ENCODE measurements at regions not wholly inside any gene's neighbourhood (a gene's known extent, or its start where the extent isn't known, plus 50 kb on each side); places are given as distances from the start of the nearest gene placed in this dataset.
"Not testable (repeated sequence)": the region's sequence is repeated elsewhere in the genome, so short reads cannot be mapped to it uniquely, and the experiment has no call there.

GRCh38 chr9:97153967-97154366 lies 115.0 kb upstream of the CTSV start:
- Histone ChIP-seq H3K4me3 (no peak overlapping the region), H3K4me1 (no peaks in the 10 kb centered on the region), H3K27me3 (no peaks in the 10 kb centered on the region), H3K9me3 (no peaks in the 10 kb centered on the region), H3K36me3 (no peaks in the 10 kb centered on the region), H3K27ac (no peak overlapping the region)
- intact Hi-C loops (cut with DNase I; ENCODE audit: low total_unique reads) = no loop called here
- no peak for TF ChIP-seq CTCF (IDR thresholded peaks at IDR 0.05)
- DNase-seq = no peak

- H3K9me3 ChIP-seq; intact Hi-C loops (cut with DNase I; ENCODE audit: low total_unique reads); DNase-seq; H3K4me1 ChIP-seq; H3K27ac ChIP-seq; H3K27me3 ChIP-seq; H3K36me3 ChIP-seq; H3K4me3 ChIP-seq: not testable (repeated sequence)
Measured at GRCh38 chr9:97153160-97153559, 114.2 kb upstream of the CTSV start.

GRCh38 chr9:97150471-97150870 lies 111.5 kb upstream of the CTSV start:
- DNase-seq; H3K27me3 ChIP-seq; H3K27ac ChIP-seq; H3K36me3 ChIP-seq; H3K4me1 ChIP-seq; H3K4me3 ChIP-seq; intact Hi-C loops (cut with DNase I; ENCODE audit: low total_unique reads); H3K9me3 ChIP-seq: not testable (repeated sequence)

- DNase-seq; H3K36me3 ChIP-seq; H3K4me1 ChIP-seq; intact Hi-C loops (cut with DNase I; ENCODE audit: low total_unique reads); H3K4me3 ChIP-seq; H3K9me3 ChIP-seq; H3K27me3 ChIP-seq; H3K27ac ChIP-seq: not testable (repeated sequence)
Measured at GRCh38 chr9:97148428-97148827, 109.5 kb upstream of the CTSV start.

- H3K36me3 ChIP-seq; H3K27ac ChIP-seq; DNase-seq; H3K4me1 ChIP-seq; H3K27me3 ChIP-seq; intact Hi-C loops (cut with DNase I; ENCODE audit: low total_unique reads); H3K9me3 ChIP-seq; H3K4me3 ChIP-seq: not testable (repeated sequence)
Measured at GRCh38 chr9:97145680-97146079, 106.7 kb upstream of the CTSV start.

GRCh38 chr9:97140566-97140965 lies 101.6 kb upstream of the CTSV start:
- no peaks in the 10 kb centered on the region for H3K4me1 ChIP-seq
- no peaks in the 10 kb centered on the region for H3K36me3 ChIP-seq
- H3K27ac ChIP-seq = no peak overlapping the region
- no peaks in the 10 kb centered on the region for H3K9me3 ChIP-seq
- no peak overlapping the region for H3K4me3 ChIP-seq
- TF ChIP-seq CTCF (IDR thresholded peaks at IDR 0.05) = no peak
- H3K27me3 ChIP-seq = no peaks in the 10 kb centered on the region
- intact Hi-C loops (cut with DNase I; ENCODE audit: low total_unique reads) = no loop called here
- DNase-seq = no peak

GRCh38 chr9:97136421-97136820 lies 97.5 kb upstream of the CTSV start:
- no peaks in the 10 kb centered on the region for H3K9me3 ChIP-seq
- no peaks in the 10 kb centered on the region for H3K27me3 ChIP-seq
- intact Hi-C loops (cut with DNase I; ENCODE audit: low total_unique reads) = no loop called here
- no peak overlapping the region for H3K4me3 ChIP-seq
- no peaks in the 10 kb centered on the region for H3K36me3 ChIP-seq
- H3K4me1 ChIP-seq = no peaks in the 10 kb centered on the region
- no peak for DNase-seq
- H3K27ac ChIP-seq = no peak overlapping the region
- TF ChIP-seq CTCF (IDR thresholded peaks at IDR 0.05) = no peak

- H3K9me3 ChIP-seq; DNase-seq; H3K4me3 ChIP-seq; H3K4me1 ChIP-seq; H3K27ac ChIP-seq; H3K27me3 ChIP-seq; H3K36me3 ChIP-seq; intact Hi-C loops (cut with DNase I; ENCODE audit: low total_unique reads): not testable (repeated sequence)
Measured at GRCh38 chr9:97133966-97134365, 95.0 kb upstream of the CTSV start.
